HL-60/S4 (cell line): ENCODE measurements at regions not wholly inside any gene's neighbourhood (a gene's known extent, or its start where the extent isn't known, plus 50 kb on each side); places are given as distances from the start of the nearest gene placed in this dataset.

Experiments used
- in situ Hi-C: fragments of 300-500 bp; cut with MboI; formaldehyde crosslinking; loops from 2 replicates; pipeline ENCODE4 v1.14.3; 2022; ENCODE audit warnings: low sequenced_read_pairs

GRCh38 chr2:207286106-207286505 is 120.4 kb upstream of the KLF7 start:
- in situ Hi-C loops, result no loop called here

GRCh38 chr2:207288628-207289027 is 122.9 kb upstream of the KLF7 start:
- in situ Hi-C loops, result no loop called here

- in situ Hi-C loops, result no loop called here
Measured at GRCh38 chr2:207289295-207290018, 123.7 kb upstream of the KLF7 start.

GRCh38 chr2:207290833-207291624 is 125.3 kb upstream of the KLF7 start:
- in situ Hi-C loops, result no loop called here

- in situ Hi-C loops, result no loop called here
Measured at GRCh38 chr2:207291625-207292252, 126.0 kb upstream of the KLF7 start.

GRCh38 chr2:207296265-207296948 is 130.7 kb upstream of the KLF7 start:
- in situ Hi-C loops, result no loop called here

- in situ Hi-C loops, result no loop called here
Measured at GRCh38 chr2:207300817-207301216, 135.1 kb upstream of the KLF7 start.

- in situ Hi-C loops, result no loop called here
Measured at GRCh38 chr2:207304761-207305160, 139.0 kb upstream of the KLF7 start.

GRCh38 chr2:207308519-207309224 is 142.9 kb upstream of the KLF7 start:
- in situ Hi-C loops, result no loop called here

GRCh38 chr2:207311316-207312005 is 145.7 kb upstream of the KLF7 start:
- in situ Hi-C loops, result no loop called here

GRCh38 chr2:207312006-207312356 is 146.2 kb upstream of the KLF7 start:
- in situ Hi-C loops, result no loop called here

- in situ Hi-C loops, result no loop called here
Measured at GRCh38 chr2:207313947-207314346, 148.2 kb upstream of the KLF7 start.

GRCh38 chr2:207315131-207315530 is 149.4 kb upstream of the KLF7 start:
- in situ Hi-C loops, result no loop called here

- in situ Hi-C loops, result no loop called here
Measured at GRCh38 chr2:207316484-207316883, 150.7 kb upstream of the KLF7 start.

GRCh38 chr2:207316906-207317305 is 151.2 kb upstream of the KLF7 start:
- in situ Hi-C loops, result no loop called here

- in situ Hi-C loops, result no loop called here
Measured at GRCh38 chr2:207317378-207317984, 151.7 kb upstream of the KLF7 start.

- in situ Hi-C loops, result no loop called here
Measured at GRCh38 chr2:207318181-207318628, 152.5 kb upstream of the KLF7 start.

- in situ Hi-C loops, result no loop called here
Measured at GRCh38 chr2:207319316-207319715, 153.6 kb upstream of the KLF7 start.

GRCh38 chr2:207320381-207321159 is 154.8 kb upstream of the KLF7 start:
- in situ Hi-C loops, result no loop called here
